T-helper 1 cell treated with Interleukin-12 subunit alpha and Interleukin-12 subunit beta and Interleukin-4 antibody, amounts not matched to agents 30 μg/mL and 1 μg/mL, for 36 hours (primary cell): ENCODE measurements at regions not wholly inside any gene's neighbourhood (a gene's known extent, or its start where the extent isn't known, plus 50 kb on each side); places are given as distances from the start of the nearest gene placed in this dataset.

Experiments
- H3K27ac Mint-ChIP-seq: one replicate; pipeline ENCODE4 v1.8.0; 2021; ENCODE audit warnings: mild to moderate bottlenecking, mixed read lengths
- H3K27me3 Mint-ChIP-seq: one replicate; pipeline ENCODE4 v1.8.0; 2021; ENCODE audit warnings: low read depth, mixed read lengths
- H3K36me3 Mint-ChIP-seq: one replicate; pipeline ENCODE4 v1.8.0; 2021; ENCODE audit warnings: low read depth, mixed read lengths
- H3K4me1 Mint-ChIP-seq: one replicate; pipeline ENCODE4 v1.8.0; 2021; ENCODE audit warnings: low read depth, mixed read lengths
- H3K4me3 Mint-ChIP-seq: one replicate; pipeline ENCODE4 v1.8.0; 2021; ENCODE audit warnings: mild to moderate bottlenecking, moderate library complexity, mixed read lengths
- H3K9me3 Mint-ChIP-seq: one replicate; pipeline ENCODE4 v1.8.0; 2021; ENCODE audit warnings: mixed read lengths

DNA sequence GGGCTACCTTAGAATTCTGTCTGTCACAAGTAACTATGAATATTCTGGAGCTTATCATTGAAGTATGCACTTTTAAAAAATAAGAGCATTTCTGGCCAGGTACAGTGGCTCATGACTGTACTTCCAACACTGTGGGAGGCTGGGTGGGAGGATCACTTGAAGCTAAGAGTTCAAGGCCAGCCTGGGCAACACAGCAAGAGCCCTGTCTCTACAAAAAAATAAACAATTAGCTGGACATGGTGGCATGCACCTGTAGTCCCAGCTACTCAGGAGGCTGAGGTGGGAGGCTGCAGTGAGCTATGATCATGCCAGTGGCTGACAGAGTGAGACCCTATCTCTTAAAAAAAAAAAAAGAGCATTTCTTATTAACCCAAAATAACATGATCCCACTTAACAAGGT is 60.0 kb upstream of the BRD7 start:
- H3K36me3 Mint-ChIP-seq, result no peaks in the 10 kb centered on the region
- no peaks in the 10 kb centered on the region for H3K4me1 Mint-ChIP-seq
- no peak overlapping the region for H3K27ac Mint-ChIP-seq
- H3K27me3 Mint-ChIP-seq, result peaks cover 12% of the 10 kb centered on the region
- H3K9me3 Mint-ChIP-seq, result no peaks in the 10 kb centered on the region
- H3K4me3 Mint-ChIP-seq, result no peak overlapping the region

DNA sequence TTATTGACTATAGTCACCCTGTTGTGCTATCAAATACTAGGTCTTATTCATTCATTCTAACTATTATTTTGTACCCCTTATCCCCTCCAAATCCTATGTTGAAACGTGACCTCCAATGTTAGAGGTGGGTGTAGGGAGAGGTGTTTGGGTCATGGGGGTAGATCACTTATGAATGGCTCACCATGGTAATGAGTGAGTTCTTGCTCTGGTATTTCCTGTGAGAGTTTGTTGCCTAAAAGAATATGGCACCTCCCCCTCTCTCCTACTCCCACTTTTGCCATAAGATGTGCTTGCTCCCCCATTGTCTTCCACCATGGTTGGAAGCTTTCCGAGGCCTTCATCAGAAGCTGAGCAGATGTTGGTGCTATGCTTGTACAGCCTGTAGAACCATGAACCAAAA is 59.3 kb upstream of the BRD7 start:
- Mint-ChIP-seq H3K27ac (no peak overlapping the region), H3K4me3 (no peak overlapping the region), H3K4me1 (no peaks in the 10 kb centered on the region), H3K9me3 (no peaks in the 10 kb centered on the region), H3K27me3 (peaks cover 10% of the 10 kb centered on the region), H3K36me3 (no peaks in the 10 kb centered on the region)

DNA sequence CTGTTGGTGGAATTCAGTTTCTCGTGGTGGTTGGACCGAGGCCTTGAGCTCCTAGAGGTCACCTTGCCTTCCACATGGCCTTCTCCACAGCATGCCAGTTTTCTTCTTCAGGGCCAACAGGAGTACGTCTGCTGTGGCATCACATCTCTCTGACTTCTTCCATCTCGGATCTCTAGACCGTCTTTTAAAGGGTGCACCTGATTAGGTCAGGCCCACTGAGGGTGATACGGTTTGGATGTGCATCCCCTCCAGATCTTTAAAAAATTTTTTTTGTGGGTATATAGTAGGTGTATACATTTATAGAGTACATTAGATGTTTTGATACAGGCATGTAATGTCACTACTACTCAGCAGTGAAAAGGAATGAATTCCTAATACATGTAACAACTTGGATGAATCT is 58.3 kb upstream of the BRD7 start:
- Mint-ChIP-seq H3K9me3 (no peaks in the 10 kb centered on the region), H3K4me1 (no peaks in the 10 kb centered on the region), H3K4me3 (no peak overlapping the region), H3K27me3 (peaks cover 4% of the 10 kb centered on the region), H3K36me3 (no peaks in the 10 kb centered on the region), H3K27ac (no peak overlapping the region)

DNA sequence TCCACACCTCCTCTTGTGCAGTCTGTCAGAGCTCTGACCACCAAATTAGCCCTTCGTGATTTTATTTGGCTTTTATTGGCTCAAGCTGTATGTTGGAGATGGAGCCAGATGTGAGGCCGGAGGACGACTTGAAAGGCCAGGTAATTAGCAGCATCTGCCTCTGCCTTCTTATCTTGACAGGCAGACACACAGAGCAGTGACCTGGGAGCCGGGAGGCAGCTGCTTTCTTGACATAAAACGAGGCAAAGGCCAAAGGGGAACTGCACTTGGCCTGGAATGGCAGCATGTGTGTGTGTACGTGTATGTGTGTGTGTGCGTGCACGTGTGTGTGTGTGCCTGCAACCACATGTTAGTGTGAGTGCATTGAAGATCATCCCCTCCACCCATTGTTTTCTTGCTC is 56.9 kb upstream of the BRD7 start:
- H3K27ac Mint-ChIP-seq, result no peak overlapping the region
- peaks cover 4% of the 10 kb centered on the region for H3K27me3 Mint-ChIP-seq
- no peaks in the 10 kb centered on the region for H3K4me1 Mint-ChIP-seq

DNA sequence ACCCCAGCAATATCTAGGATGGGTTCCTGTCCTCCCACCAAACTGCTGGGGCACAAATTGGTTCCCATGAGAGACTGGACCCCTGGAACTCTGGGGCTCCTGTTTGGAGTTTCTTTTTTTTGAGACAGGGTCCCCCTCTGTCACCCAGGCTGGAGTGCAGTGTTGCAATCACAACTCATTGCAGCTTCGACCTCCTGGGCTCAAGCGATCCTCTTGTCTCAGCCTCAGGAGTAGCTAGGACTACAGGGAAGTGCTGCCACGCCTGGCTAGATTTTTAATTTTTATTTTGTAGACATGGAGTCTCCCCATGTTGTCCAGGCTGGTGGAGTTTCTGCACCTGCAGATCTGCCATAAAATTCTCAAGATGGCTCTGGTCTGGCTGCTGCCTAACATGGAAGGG is 56.3 kb upstream of the BRD7 start:
- Mint-ChIP-seq H3K36me3 (no peaks in the 10 kb centered on the region), H3K27me3 (peaks cover 4% of the 10 kb centered on the region), H3K4me1 (no peaks in the 10 kb centered on the region), H3K9me3 (peaks cover 7% of the 10 kb centered on the region), H3K4me3 (no peak overlapping the region), H3K27ac (no peak overlapping the region)

More for the DNA sequence above, 56.9 kb upstream of the BRD7 start:
- Mint-ChIP-seq H3K9me3 (peaks cover 4% of the 10 kb centered on the region), H3K36me3 (no peaks in the 10 kb centered on the region), H3K4me3 (no peak overlapping the region)

DNA sequence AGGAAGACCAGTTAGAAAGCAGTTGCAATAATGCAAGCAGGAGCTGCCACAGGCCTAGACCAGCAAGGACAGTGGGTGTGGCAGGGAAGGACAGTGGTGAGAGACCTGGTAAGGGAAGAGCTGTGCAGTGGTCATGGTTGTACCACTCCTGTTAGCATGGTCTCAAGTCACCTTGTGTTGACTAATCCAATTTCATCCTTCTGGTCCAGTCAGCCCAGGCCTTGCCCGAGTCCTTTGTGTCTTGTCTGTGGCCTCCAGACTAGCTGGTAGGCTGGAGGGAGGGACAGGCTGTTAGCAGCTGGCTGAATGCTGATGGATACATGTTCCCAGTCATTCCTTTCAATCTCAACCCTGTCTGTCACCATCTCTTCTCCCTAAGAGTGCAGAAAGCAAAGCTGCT is 54.1 kb upstream of the BRD7 start:
- H3K4me1 Mint-ChIP-seq, result no peaks in the 10 kb centered on the region
- H3K36me3 Mint-ChIP-seq, result no peaks in the 10 kb centered on the region
- no peak overlapping the region for H3K4me3 Mint-ChIP-seq
- H3K27me3 Mint-ChIP-seq, result peaks cover 4% of the 10 kb centered on the region
- peaks cover 24% of the 10 kb centered on the region for H3K9me3 Mint-ChIP-seq
- no peak overlapping the region for H3K27ac Mint-ChIP-seq

DNA sequence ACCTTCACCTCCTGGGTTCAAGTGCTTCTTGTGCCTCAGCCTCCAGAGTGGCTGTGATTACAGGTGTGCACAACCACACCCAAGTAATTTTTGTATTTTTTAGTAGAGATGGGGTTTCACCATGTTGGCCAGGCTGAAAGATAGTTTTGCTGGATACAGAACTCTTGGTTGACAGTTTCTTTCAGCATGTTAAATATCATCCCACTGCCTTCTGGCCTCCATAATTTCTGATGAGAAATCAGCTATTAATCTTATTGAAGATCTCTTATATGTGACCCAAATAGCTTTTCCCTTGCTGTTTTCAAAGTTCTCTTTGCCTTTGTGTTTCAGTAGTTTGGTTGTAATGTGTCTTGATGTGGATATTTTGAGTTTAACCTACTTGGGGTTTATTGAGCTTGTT is 50.3 kb upstream of the BRD7 start:
- no peak overlapping the region for H3K4me3 Mint-ChIP-seq
- peaks cover 46% of the 10 kb centered on the region for H3K9me3 Mint-ChIP-seq
- H3K27me3 Mint-ChIP-seq, result peaks cover 6% of the 10 kb centered on the region
- H3K36me3 Mint-ChIP-seq, result no peaks in the 10 kb centered on the region
- H3K4me1 Mint-ChIP-seq, result no peaks in the 10 kb centered on the region
- H3K27ac Mint-ChIP-seq, result no peak overlapping the region
